Skin of body (tissue), 1 donor: ENCODE measurements at regions not wholly inside any gene's neighbourhood (a gene's known extent, or its start where the extent isn't known, plus 50 kb on each side); places are given as distances from the start of the nearest gene placed in this dataset.
"Not testable (repeated sequence)": the region's sequence is repeated elsewhere in the genome, so short reads cannot be mapped to it uniquely, and the experiment has no call there.

Experiments
- DNase-seq: peaks from one replicate; lab custom pipeline; 2025; lab: John Stamatoyannopoulos, UW

DNA sequence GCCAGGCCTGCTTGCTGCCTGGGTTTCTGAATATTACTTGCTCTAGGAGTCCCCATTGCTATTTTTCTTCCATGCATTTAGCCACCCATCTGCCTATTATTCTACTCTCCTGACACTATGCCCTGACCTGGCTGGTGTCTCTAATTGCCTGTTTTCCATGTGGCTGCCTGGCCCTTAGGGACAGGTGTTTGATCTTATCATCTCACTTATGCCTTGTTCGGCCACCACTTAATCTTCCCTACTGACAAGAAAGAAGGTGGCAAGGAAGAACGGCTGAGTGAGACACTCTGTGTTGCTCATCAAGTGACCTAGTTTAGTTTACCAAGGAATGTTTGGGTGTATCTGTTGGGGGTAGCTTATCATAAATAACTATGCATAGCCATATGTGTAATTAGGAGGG lies 50.4 kb upstream of the RAPH1 start:
- DNase-seq: no peak

DNA sequence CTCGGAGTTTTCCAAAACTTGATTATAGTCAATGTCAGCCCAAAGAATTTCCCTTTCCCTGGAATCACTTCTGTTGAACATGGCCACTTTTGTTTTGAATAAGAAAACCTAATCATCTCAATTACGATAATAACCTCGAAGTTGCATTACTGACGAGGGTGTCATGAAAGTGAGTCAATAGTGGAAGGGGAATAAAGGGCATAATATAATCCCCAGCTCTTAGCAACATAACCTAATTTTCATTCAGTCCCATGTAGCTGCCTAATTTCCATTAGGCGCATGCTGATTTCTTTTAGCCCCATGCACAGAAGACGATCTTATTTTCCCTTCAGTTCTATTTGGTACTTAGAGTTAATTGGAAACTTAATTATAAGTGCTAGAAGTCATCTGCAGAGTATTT lies 51.1 kb upstream of the RAPH1 start:
- DNase-seq: no peak

DNA sequence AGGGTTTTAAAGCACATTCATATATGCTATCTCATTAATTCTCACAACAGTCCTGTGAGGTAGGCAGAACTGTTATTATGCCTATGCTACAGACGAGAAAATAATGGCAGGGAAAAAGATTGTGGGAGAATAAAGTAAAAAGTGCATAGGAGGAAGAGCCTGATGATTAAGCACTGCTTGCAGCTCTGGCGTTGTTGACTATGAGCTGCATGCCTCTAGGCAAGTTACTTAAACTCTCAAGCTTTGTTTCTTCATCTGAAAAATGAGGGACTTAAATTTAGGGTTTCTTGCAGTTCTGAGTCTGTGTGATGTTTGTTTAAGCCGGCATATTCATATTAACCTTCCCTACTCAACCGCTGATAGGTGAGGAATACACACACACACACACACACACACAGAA lies 51.6 kb upstream of the RAPH1 start:
- no peak for DNase-seq

DNA sequence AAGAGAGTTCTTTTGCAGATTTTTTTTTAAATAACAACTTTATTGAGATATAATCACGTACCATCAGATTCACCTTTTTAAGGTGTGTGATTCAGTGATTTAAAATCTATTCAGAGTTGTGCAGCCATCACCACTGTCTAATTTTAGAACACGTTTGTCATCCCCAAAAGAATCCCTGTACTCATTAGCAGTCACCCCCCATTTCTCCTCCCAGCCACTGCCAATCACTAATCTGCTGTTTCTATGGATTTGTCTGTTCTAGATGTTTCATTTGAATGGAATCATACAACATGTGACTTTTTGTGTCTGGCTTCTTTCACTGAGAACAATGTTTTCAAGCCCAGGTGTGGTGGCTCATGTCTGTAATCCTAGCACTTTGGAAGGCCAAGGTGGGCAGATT lies 55.4 kb upstream of the RAPH1 start:
- no peak for DNase-seq

DNA sequence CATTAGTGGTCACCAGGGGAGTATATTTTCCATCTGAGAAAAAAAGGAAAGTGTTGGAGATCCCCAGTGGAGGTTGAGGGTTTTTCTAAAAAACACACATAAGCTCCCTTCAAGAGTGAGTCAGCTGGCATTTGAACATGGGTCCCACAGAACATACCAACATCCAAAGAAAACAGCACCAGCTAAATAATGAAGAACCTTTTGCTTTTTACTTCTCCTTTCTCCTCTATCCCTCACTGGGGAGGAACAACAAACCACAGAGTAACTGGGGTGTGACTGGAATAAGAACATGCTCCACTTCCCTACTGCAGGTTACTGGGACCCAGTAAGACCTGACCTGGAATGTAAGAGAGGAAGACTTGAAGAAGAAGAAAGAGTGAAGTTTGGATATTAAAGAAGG lies 56.5 kb upstream of the RAPH1 start:
- DNase-seq: no peak

DNA sequence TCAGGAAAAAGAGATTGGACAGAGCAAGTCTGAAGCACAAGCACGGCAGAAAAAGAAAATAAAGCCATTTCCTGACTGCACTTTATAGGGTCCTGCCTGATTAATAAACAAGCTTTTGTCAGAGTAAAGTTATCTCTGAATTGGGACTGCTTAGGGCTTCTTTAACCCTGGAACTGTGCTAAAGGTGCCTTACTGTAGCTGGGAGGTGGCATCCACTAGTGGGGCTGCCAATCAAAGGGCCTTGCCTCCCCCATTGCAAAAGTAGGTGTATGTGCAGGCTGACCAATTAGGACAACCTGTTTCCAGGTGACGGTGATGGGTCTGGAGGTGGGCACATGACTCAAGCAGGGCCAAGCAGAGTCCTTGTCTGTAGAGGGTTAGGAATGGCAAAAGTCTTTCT lies 57.4 kb upstream of the RAPH1 start:
- DNase-seq: no peak

DNA sequence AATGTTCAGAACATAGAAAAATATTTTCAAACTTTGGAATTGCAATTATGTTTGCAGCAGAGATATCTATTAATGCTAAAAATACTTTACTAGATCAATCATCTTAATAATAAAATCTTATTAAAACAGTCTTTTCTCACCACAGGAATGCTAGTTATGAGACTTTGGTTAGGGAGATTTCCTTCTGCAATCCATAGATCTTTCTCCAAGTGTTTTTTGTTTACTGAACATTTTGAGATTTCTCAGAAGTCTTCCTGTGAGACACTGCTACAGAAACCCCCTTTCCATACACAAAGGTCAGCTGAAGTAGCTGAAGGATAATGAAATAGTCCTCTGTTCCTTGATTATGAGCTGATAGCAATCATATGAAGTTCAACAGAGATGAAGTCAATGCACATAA lies 59.4 kb upstream of the RAPH1 start:
- no peak for DNase-seq

DNA sequence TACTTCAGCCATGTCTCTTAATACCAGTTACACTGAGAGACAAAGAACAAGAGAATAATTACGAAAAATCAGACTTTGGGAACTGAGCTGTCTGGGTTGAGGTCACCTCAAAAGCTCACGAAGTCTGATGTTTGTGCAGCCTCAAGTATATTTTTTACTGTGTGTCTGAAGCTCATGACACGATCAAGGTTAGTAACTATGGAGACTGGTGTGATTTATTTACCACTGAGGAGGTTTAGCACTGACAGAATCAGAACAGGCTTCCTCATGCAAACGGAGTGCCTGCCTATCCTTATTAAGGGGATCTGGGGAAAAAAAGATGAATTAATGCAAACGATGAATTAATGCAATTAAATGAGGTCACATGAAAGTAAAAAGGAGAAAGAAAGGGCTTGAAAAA lies 61.1 kb upstream of the RAPH1 start:
- DNase-seq: no peak

DNA sequence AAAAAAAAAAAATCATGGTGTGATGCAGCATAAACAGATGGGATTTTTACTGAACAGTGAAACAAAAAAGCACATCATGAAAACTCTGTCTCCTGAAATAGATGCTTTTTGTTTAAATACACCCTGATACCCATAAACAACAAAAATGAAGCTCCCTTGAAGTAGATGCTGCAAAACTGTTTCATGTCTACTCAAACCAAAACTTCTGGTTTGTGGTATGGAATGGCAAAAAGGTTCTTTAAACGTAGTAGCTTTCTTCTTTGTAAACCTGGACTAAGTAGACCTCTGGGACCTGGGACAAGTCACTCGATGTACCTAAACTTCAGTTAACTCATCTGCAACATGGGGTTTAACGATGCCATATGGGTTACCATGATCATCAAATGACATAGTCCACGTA lies 64.4 kb upstream of the RAPH1 start:
- DNase-seq: no peak

DNA sequence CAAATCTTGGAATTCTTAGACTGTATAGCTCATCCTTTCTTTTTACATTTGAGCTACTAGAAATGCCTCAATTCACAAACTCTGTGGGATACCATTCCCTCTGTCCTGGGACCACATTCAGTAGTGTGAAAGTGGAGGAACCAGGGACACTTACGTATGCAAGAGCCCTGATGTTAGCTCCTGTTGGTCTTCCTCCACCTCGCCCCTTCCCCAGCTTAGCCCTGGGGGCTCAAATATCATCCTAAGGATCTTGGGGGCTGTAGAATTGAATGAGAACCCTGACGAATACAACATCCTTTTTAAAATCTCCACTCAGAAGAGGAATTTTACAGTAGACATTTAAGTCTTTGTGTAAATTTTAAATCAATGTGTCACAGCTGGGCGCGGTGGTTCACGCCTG lies 65.2 kb upstream of the RAPH1 start:
- no peak for DNase-seq

DNA sequence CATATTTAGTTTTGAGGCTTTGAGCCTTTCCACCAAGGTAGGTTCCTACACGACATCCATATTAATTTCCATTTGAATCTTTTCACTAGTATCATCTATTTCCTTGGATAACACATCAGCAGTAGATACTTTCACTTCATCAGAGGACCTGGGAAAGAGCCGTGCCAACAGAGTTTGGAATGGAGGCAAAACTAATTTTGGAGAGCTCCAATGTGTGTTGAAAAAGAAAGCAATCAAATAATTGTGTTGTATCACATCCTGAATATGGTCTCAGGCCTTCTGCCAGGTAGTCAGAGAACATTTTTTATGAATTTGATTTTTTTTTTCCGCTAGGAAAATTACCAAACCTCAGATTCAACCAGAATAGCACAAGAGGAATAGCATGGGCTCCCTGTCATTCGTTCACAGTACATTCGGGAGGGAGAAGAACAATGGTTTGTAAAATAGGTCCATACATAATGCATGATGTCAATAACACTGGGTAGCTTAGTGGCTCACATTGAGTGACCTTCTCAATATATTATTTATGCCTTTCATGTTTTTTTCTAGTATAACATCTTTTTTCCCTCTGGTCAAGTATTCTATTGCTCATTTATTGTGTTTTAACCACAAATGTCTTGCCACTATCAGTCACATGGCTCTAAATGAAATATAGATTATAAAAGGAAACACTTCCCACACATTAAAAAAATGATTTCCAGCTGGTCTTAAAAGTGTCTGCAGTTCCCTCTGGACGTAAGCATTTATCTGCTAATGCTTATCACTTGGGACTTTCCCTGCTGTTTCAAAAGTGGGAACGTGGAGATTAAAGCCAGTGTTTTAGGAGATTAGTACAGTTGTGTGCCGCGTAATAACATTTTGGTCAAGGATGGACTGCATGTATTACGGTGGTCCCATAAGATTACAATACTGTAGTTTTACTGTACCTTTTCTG lies 68.6 kb upstream of the RAPH1 start:
- no peak for DNase-seq

DNA sequence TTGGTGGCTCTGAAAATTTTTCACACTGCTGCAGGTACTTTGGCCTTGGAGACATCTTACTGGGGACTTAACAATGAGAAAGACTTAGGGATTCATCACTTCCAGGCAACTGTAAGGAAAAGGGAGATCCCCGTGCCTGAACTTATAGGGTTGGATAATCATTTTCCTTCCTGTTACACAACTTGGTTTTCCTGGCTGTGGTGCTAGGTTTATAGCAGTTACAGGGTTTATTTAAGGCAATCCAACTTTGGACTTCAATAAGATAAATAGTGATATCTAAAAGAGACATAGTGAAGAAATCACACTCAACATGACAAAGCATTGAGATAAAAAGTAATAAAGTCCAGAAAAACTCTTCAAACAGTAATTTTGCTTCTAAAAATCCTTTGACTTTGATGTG lies 70.2 kb upstream of the RAPH1 start:
- no peak for DNase-seq

DNA sequence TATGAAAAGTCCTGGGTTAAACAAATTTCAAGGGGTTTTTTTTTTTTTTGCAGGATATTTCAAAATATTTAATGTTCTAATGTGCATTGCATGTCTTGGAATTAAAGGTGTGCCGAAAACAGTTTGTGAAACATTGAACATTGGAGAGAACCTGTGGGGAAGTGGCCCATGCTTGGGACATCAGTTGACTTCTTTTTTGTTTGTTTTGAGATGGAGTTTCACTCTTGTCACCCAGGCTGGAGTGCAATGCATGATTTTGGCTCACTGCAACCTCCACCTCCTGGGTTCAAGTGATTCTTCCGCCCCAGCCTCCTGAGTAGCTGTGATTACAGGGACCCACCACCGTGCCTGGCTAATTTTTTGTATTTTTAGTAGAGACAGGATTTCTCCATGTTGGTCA lies 71.0 kb upstream of the RAPH1 start:
- DNase-seq: no peak

DNA sequence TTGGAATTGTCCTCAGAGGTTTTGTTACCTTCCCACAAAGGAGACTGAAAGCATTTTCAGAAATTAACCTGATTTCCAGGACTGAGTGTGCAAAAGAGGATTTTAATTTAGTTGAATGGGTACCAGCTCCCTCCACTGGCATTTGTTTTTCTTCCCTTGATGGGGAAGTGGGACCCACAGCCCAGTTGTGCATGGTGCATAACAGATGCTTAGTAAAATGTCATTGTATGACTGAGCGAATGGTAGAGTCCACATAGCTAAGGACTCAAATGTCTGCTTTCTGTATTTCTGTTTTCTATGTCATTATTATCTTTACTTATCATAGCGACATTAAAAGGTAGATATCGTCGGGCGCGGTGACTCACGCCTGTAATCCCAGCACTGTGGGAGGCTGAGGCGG lies 75.5 kb upstream of the RAPH1 start:
- DNase-seq: no peak

DNA sequence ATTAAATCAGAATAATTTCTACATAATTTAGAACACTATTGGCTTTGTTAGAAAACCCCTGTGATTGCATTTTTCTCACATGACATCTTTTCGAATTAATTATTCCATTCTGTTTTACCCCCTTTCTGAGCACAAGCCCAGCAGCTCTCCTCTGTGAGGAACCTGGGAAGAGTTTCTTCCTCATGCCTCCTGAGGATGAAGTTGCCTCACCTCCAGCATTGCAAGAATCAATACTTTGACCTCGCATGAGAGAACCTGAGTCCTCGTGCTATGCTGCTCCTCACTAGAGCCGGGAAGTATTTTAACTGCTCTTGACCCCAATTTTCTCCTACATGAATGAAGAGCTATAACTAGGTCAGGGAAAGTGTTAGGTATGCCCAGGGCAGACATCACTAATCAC lies 77.1 kb upstream of the RAPH1 start:
- no peak for DNase-seq

DNA sequence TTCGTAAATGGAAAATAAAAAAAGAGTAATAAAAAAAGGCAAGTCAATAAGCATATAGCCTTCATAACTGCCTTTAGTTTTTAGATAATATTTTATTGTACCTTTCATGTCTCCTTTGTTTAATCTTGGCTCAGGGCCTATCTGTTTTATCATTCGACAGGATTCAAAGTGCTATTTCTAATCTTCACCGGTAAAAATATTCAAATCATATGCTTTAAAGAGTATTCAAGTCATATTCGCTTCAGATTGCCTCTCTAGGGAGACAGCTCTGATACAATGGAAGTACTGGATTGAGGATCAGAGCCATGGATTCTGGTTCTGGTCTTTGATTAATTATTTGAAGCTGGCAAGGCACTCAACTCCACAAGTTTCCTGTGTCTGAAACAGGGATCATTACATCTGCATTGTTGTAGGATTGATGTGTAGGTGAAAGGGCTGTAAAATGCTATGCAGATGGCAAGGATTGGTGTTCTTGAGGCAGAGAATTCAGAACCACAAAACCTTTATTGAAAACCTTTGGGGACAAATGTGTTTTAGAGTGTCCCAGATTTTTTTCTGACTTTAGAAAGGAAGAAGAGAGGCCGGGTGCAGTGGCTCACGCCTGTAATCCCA lies 84.3 kb upstream of the RAPH1 start:
- DNase-seq: no peak

DNA sequence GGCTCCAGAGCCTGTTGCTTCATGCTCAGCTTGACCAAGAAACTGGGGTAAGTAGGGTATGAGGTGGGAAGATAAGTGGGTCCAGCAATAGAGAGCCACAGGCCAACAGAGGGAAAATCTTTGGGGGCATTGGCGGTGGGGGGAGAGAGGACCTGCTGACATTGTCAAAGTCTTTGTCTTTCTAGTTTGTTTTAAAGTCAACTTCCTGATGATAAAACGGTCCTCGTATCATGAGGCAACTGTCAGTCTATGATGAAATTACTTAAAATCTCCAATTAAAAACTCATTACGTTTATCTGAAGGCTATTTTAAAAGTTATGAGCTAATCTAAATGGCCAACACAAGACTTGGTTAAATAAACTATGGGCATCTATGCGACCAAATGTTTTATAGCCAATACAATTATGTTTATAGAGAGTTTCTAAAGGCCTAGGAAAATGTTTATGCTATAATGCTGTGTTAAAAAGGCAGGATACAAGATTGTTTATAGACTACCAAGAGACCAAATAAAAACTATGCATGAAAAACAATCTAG lies 84.4 kb upstream of the CD28 start:
- no peak for DNase-seq

DNA sequence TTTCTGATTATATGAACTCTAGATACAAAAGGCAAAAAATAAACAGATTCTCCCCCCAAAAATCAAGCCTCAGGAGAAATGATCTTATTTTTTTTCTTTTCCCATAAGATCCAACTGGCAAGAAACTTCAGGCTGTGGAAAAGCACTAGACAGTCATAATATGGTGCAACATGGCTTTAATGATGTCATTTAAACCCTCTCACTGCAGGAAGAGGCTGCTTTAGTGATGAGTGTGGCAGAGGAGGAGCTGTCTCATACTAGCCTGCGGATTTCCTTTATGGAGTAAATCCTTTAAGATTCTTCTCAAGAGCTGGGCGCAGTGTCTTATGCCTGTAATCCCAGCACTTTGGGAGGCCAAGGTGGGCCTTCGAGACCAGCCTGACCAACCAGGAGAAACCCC lies 83.3 kb upstream of the CD28 start:
- DNase-seq: no peak

DNA sequence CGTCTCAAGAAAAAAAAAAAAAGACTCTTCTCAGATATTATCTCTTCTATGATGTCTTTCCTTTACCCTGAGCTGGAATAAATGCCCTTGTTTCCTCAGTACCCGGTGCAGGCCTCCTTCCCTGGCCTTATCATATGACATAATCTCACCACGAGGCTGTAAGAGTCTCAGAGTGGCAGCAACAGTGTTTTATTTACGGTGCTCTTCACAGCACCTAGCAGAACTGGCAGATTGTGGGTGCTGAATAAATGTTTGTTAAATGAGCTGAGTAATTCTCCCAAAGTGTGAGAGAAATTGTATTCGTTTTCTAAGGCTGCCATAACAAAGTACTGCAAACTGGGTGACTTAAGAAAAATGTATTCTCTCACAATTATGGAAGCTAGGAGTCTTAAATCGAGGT lies 82.8 kb upstream of the CD28 start:
- no peak for DNase-seq

DNA sequence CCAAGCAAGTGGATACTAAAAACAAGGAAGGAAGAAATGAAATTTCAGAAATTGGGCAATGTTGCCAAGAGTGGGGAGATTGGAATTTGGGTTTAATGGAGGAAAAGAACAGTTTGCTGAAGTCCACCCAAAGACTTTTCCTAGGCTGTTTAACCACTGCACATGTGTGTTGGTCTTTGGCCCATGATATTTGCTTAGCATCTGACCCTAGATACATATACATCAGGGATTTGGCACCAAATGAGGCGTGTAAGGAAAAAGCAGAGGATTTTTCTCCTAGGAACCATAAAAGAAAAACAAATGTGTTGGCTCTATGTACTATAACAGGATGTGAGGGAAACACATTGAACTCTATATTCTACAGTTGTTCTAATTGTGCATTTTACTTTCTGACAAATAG lies 80.7 kb upstream of the CD28 start:
- peak; percentile 84 for DNase-seq

DNA sequence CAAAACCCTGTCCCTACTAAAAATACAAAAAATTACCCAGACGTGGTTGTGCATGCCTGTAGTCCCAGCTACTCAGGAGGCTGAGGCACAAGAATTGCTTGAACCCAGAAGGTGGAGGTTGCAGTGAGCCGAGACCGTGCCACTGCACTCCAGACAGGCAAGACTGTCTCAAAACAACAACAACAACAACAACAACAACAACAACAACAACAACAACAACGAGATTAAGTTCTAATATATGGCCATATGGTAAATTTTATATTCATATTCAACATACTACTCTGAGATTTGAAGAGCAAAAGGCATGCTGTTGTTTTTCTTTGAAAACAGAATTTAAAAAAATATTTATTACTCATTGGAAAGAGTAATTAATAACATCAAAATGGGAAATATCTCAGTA lies 80.2 kb upstream of the CD28 start:
- not testable (repeated sequence) for DNase-seq

DNA sequence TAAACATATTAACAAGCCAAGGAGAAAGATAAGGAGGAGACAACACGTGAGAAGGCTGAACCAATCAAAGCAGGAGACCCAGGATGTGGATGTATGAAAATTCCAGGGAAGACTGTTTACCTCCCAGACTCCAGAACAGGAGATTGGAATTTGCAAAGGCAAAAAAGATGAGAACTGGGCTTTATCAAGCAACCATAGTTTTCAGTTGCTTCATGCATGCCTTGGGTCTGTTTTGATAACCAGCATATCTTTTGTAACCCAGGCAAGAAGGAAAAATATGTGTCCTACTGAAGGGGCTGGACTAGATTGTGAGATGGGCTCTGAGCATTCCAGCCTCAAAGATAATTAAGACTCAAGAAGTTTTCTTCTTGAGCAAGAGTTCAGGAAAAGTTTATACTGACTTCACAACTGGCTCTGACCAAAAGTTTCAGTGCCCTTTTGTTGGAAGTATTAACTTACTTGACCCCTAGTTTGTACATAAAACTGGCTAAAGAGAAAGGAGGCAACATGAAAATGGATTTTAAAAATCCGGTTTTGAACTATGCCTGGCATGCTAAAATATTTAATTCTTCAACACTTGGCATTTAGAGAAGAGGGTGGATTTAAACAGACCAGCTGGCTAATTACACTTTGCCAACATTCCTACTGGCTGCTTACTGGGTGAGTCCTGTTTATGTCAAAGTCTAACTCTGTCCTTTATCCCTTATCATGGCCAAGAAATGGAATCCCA lies 79.3 kb upstream of the CD28 start:
- DNase-seq: no peak
